HG02588 (cell line): ENCODE measurements at regions not wholly inside any gene's neighbourhood (a gene's known extent, or its start where the extent isn't known, plus 50 kb on each side); places are given as distances from the start of the nearest gene placed in this dataset.

Source experiments
- ATAC-seq: cut with Tn5 transposase; IDR thresholded peaks from one replicate; pipeline ENCODE4 v1.9.1; 2021; ENCODE audit warnings: mild to moderate bottlenecking, moderate library complexity; ENCODE audit not compliant: unreplicated experiment

- no peak for ATAC-seq
Observed at GRCh38 chr5:56440871-56441740, 208.0 kb upstream of the ANKRD55 start.

- ATAC-seq: no peak
Observed at GRCh38 chr5:56434986-56435385, 201.9 kb upstream of the ANKRD55 start.

- no peak for ATAC-seq
Observed at GRCh38 chr5:56433039-56433617, 200.0 kb upstream of the ANKRD55 start.

GRCh38 chr5:56432321-56432720, 199.2 kb upstream of the ANKRD55 start:
- ATAC-seq: no peak

- ATAC-seq: no peak
Observed at GRCh38 chr5:56430422-56430821, 197.3 kb upstream of the ANKRD55 start.

- ATAC-seq: no peak
Observed at GRCh38 chr5:56429110-56429561, 196.0 kb upstream of the ANKRD55 start.

- no peak for ATAC-seq
Observed at GRCh38 chr5:56426693-56427092, 193.6 kb upstream of the ANKRD55 start.

GRCh38 chr5:56422076-56422762, 189.1 kb upstream of the ANKRD55 start:
- no peak for ATAC-seq

- no peak for ATAC-seq
Observed at GRCh38 chr5:56421246-56422075, 188.3 kb upstream of the ANKRD55 start.

GRCh38 chr5:56420323-56420722, 187.2 kb upstream of the ANKRD55 start:
- no peak for ATAC-seq

GRCh38 chr5:56419667-56420066, 186.5 kb upstream of the ANKRD55 start:
- no peak for ATAC-seq

- ATAC-seq: peak; percentile 87
Observed at GRCh38 chr5:56415356-56415765, 182.2 kb upstream of the ANKRD55 start.

GRCh38 chr5:56414066-56414465, 180.9 kb upstream of the ANKRD55 start:
- no peak for ATAC-seq

GRCh38 chr5:56413546-56413945, 180.4 kb upstream of the ANKRD55 start:
- ATAC-seq: no peak

- ATAC-seq: peak; percentile 85
Observed at GRCh38 chr5:56412601-56413379, 179.7 kb upstream of the ANKRD55 start.

- no peak for ATAC-seq
Observed at GRCh38 chr5:56410696-56411095, 177.6 kb upstream of the ANKRD55 start.

- ATAC-seq: no peak
Observed at GRCh38 chr5:56409331-56410190, 176.4 kb upstream of the ANKRD55 start.

- no peak for ATAC-seq
Observed at GRCh38 chr5:56406838-56407237, 173.7 kb upstream of the ANKRD55 start.

GRCh38 chr5:56406221-56406620, 173.1 kb upstream of the ANKRD55 start:
- no peak for ATAC-seq
